Activated CD8-positive, alpha-beta memory T cell treated with anti-CD3 and anti-CD28 coated beads, Interleukin-2, amount 10 ng/mL, durations not matched to agents 7 days and 5 days (primary cell): ENCODE measurements at regions not wholly inside any gene's neighbourhood (a gene's known extent, or its start where the extent isn't known, plus 50 kb on each side); places are given as distances from the start of the nearest gene placed in this dataset.
"Not testable (repeated sequence)": the region's sequence is repeated elsewhere in the genome, so short reads cannot be mapped to it uniquely, and the experiment has no call there.

ENCODE experiments used
- ATAC-seq: fragments of 150-1000 bp; cut with Tn5 transposase; one replicate; pipeline ENCODE4 v1.10.0; 2021; ENCODE audit warnings: moderate library complexity
- CTCF ChIA-PET: fragments of 350-600 bp; sonication (Branson Sonifier 250); formaldehyde crosslinking; loops from one replicate; lab custom pipeline; 2021; ENCODE audit warnings: antibody characterized with exemption; lab: Charles Lee
- DNase-seq: peaks from one replicate; pipeline ENCODE4 v3.0.0-alpha.2; 2020
- H3K27ac Mint-ChIP-seq: one replicate; pipeline ENCODE4 v1.8.0; 2021; ENCODE audit warnings: mild to moderate bottlenecking, mixed read lengths
- H3K27me3 Mint-ChIP-seq: one replicate; pipeline ENCODE4 v1.8.0; 2021; ENCODE audit warnings: mixed read lengths
- H3K36me3 Mint-ChIP-seq: one replicate; pipeline ENCODE4 v1.8.0; 2021; ENCODE audit warnings: mild to moderate bottlenecking, mixed read lengths
- H3K4me1 Mint-ChIP-seq: one replicate; pipeline ENCODE4 v1.8.0; 2021; ENCODE audit warnings: mixed read lengths
- H3K4me3 Mint-ChIP-seq: one replicate; pipeline ENCODE4 v1.8.0; 2021; ENCODE audit warnings: mild to moderate bottlenecking, moderate library complexity, mixed read lengths
- H3K9me3 Mint-ChIP-seq: one replicate; pipeline ENCODE4 v1.8.0; 2022; ENCODE audit warnings: low read depth, mixed read lengths

DNA sequence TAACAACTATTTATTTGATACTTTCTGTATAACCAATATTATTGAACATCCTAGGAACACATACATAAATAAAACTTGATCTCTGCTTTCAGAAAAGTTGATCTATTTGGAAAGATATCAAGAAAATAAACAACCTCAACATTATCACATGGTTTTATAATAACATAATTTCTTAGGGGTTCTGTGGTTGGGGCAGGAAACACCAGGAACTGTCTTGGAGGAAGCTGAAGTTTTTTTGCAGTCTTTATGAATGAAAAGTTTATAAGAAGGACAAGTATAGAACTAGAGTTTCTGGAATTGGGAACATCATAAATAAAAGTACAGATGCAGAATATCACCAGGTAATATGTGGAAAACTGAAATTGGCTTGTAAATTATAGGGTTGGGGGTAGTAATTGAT, 296.1 kb downstream of the TAF11L14 start:
- ATAC-seq (no peak), DNase-seq (no peak)
- CTCF ChIA-PET = no interaction called here
- Mint-ChIP-seq H3K9me3 (peaks cover 21% of the 10 kb centered on the region), H3K4me1 (no peaks in the 10 kb centered on the region), H3K27me3 (no peaks in the 10 kb centered on the region), H3K27ac (no peak overlapping the region), H3K4me3 (no peak overlapping the region), H3K36me3 (no peaks in the 10 kb centered on the region)

DNA sequence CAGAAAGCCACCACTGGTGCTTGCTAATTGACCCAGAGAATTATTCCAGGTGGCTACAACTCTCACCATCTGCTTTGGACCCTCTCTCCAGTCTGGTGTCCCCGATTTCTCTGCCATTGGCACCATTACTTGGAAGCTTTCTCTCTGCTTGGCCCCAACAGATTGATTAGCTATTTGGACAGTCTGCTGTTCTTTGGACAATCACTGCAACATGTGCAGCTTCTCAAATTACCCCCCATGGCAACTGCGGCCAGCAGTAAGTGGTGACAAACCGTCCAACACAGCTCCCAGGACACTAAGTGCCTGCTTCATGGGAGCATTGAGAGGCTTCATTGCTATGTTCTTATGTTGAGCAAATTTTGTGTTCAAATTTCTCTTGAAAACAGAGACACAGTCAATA, 309.8 kb downstream of the TAF11L14 start:
- CTCF ChIA-PET = no interaction called here

GRCh38 chr5:17947029-17947428, 312.8 kb downstream of the TAF11L14 start:
- CTCF ChIA-PET = no interaction called here
- H3K27ac Mint-ChIP-seq = no peak overlapping the region
- ATAC-seq (no peak), DNase-seq (no peak)
- H3K4me1 Mint-ChIP-seq = no peaks in the 10 kb centered on the region
- H3K36me3 Mint-ChIP-seq = no peaks in the 10 kb centered on the region
- H3K4me3 Mint-ChIP-seq = no peak overlapping the region
- H3K9me3 Mint-ChIP-seq = peaks cover 26% of the 10 kb centered on the region
- H3K27me3 Mint-ChIP-seq = no peaks in the 10 kb centered on the region

More for the DNA sequence above, 309.8 kb downstream of the TAF11L14 start:
- ATAC-seq (no peak), DNase-seq (no peak)
- no peak overlapping the region for H3K27ac Mint-ChIP-seq
- H3K4me3 Mint-ChIP-seq = no peak overlapping the region
- no peaks in the 10 kb centered on the region for H3K4me1 Mint-ChIP-seq
- no peaks in the 10 kb centered on the region for H3K27me3 Mint-ChIP-seq
- no peaks in the 10 kb centered on the region for H3K36me3 Mint-ChIP-seq
- H3K9me3 Mint-ChIP-seq = peaks cover 27% of the 10 kb centered on the region

DNA sequence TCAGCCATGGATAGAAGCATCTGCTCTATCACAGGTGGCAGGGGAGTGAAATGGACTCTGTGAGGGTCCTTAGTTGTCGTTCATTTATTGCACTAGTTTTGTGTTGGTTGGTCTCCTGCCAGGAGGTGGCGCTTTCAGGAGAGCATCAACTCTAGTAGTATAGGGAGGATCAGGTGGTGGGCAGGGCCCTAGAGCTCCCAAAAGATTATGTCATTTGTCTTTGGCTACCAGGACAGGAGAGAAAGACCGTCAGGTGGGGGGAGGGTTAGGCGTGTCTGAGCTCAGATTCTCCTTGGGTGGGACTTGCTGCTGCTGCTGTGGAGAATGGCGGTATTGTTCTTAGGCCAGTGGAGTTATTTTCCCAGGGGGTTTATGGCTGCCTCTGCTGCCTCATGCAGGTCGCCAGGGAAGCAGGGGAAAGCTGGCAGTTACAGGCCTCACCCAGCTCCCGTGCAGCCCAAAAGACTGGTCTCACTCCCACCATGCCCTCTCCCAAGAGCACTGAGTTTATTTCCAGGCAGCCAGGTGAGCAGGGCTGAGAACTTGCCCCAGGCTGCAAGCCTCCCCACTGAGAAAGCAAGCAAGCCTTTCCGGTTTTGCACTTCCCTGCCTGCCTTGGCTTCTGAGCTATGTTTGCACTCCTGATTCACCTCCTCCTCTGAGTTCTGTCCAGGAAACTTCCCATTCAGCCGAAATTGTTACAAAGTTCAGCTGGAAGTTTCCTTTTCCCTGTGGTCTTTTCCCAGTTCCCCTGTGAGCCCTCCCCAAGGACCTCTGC, 317.3 kb downstream of the TAF11L14 start:
- no peak for ATAC-seq
- CTCF ChIA-PET = no interaction called here
- H3K9me3 Mint-ChIP-seq = peaks cover 20% of the 10 kb centered on the region
- no peak overlapping the region for H3K4me3 Mint-ChIP-seq
- no peak overlapping the region for H3K27ac Mint-ChIP-seq
- H3K27me3 Mint-ChIP-seq = no peaks in the 10 kb centered on the region
- no peaks in the 10 kb centered on the region for H3K4me1 Mint-ChIP-seq
- H3K36me3 Mint-ChIP-seq = no peaks in the 10 kb centered on the region
- DNase-seq = no peak

GRCh38 chr5:17952231-17952630, 318.0 kb downstream of the TAF11L14 start:
- Mint-ChIP-seq H3K4me3 (no peak overlapping the region), H3K9me3 (peaks cover 20% of the 10 kb centered on the region), H3K4me1 (no peaks in the 10 kb centered on the region), H3K36me3 (no peaks in the 10 kb centered on the region), H3K27ac (no peak overlapping the region), H3K27me3 (no peaks in the 10 kb centered on the region)
- ATAC-seq = no peak
- no peak for DNase-seq
- CTCF ChIA-PET = no interaction called here

GRCh38 chr5:17964067-17964466, 329.8 kb downstream of the TAF11L14 start:
- no peak overlapping the region for H3K27ac Mint-ChIP-seq

GRCh38 chr5:17966640-17967402, 332.6 kb downstream of the TAF11L14 start:
- H3K4me3 Mint-ChIP-seq = no peak overlapping the region
- H3K9me3 Mint-ChIP-seq = peaks cover 14% of the 10 kb centered on the region
- H3K4me1 Mint-ChIP-seq = no peaks in the 10 kb centered on the region
- no peak for ATAC-seq
- CTCF ChIA-PET = interaction anchor here (0.7 kb wide), 1 partner anchor 13 kb away, joined by 3 read pairs; no protein-coding TSS in a partner anchor
- H3K36me3 Mint-ChIP-seq = no peaks in the 10 kb centered on the region
- H3K27ac Mint-ChIP-seq = no peak overlapping the region
- DNase-seq = no peak
- H3K27me3 Mint-ChIP-seq = no peaks in the 10 kb centered on the region

More at GRCh38 chr5:17964067-17964466, 329.8 kb downstream of the TAF11L14 start:
- no peak for DNase-seq
- peaks cover 17% of the 10 kb centered on the region for H3K9me3 Mint-ChIP-seq
- no peaks in the 10 kb centered on the region for H3K27me3 Mint-ChIP-seq
- CTCF ChIA-PET = no interaction called here
- ATAC-seq = no peak
- no peak overlapping the region for H3K4me3 Mint-ChIP-seq
- no peaks in the 10 kb centered on the region for H3K4me1 Mint-ChIP-seq
- no peaks in the 10 kb centered on the region for H3K36me3 Mint-ChIP-seq

DNA sequence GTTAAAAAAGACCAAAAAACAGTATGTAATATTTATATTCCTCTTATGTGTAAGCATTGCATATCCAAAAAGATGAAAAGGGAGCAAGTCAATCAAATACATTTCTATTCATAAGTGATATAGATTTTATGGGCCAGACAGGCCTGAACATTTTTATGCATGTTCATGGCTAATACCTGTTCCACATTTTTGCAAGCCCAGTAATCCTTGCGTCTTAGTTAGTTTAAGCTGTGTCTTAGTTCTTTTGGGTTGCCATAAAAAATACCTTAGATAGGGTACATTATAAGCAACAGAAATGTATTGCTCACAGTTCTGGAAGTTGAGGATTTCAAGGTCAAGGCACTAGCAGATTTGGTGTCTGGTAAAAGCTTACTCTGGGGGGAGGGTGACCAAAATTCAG, 342.1 kb downstream of the TAF11L14 start:
- no peaks in the 10 kb centered on the region for H3K27me3 Mint-ChIP-seq
- DNase-seq (no peak), ATAC-seq (no peak)
- H3K9me3 Mint-ChIP-seq = no peaks in the 10 kb centered on the region
- CTCF ChIA-PET = no interaction called here
- no peak overlapping the region for H3K4me3 Mint-ChIP-seq
- no peaks in the 10 kb centered on the region for H3K36me3 Mint-ChIP-seq
- H3K27ac Mint-ChIP-seq = no peak overlapping the region
- no peaks in the 10 kb centered on the region for H3K4me1 Mint-ChIP-seq

- no peaks in the 10 kb centered on the region for H3K36me3 Mint-ChIP-seq
- ATAC-seq = no peak
- H3K9me3 Mint-ChIP-seq = peaks cover 2% of the 10 kb centered on the region
- no peaks in the 10 kb centered on the region for H3K27me3 Mint-ChIP-seq
- no peak for DNase-seq
- H3K4me1 Mint-ChIP-seq = no peaks in the 10 kb centered on the region
- no peak overlapping the region for H3K4me3 Mint-ChIP-seq
- H3K27ac Mint-ChIP-seq = no peak overlapping the region
- CTCF ChIA-PET = no interaction called here
Observed at GRCh38 chr5:17978954-17979353, 344.7 kb downstream of the TAF11L14 start.

DNA sequence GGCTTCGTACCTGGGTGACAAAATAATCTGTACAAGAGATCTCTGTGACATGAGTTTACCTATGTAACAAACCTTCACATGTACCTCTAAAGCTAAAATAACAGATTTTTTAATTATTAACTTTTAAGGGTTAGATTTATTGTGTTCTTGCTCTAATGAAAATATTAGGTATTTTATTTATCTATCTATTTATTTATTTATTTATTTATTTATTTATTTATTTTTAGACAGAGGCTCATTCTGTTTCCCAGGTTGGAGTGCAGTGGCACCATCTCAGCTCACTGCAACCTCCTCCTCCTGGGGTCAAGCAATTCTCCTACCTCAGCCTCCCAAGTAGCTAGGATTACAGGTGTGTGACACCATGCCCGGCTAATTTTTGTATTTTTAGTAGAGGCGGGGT, 348.4 kb downstream of the TAF11L14 start:
- H3K27me3 Mint-ChIP-seq, ATAC-seq, H3K4me3 Mint-ChIP-seq, H3K9me3 Mint-ChIP-seq, H3K4me1 Mint-ChIP-seq, H3K36me3 Mint-ChIP-seq, H3K27ac Mint-ChIP-seq, CTCF ChIA-PET, DNase-seq: not testable (repeated sequence)

DNA sequence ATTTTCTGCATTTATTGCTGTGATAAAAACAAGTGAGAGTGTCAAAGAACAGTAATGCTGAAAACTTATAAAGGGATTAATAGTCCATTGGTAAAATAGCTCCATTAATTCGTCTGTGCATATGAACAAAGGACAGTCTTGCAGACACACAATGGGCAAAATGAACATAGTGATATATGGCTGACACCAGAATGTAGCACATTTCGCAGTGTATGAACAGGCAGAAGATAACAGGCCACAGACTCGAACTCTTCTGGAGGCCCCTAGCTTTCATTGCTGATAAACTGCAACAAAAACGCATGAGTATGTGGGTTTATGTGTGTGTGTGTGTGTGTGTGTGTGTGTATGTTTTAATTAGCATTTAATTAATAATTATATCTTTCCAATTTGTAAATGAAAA, 354.8 kb downstream of the TAF11L14 start:
- DNase-seq = no peak
- H3K27ac Mint-ChIP-seq = no peak overlapping the region
- H3K4me3 Mint-ChIP-seq = no peak overlapping the region
- no peaks in the 10 kb centered on the region for H3K36me3 Mint-ChIP-seq
- no peaks in the 10 kb centered on the region for H3K4me1 Mint-ChIP-seq
- ATAC-seq = no peak
- peaks cover 1% of the 10 kb centered on the region for H3K9me3 Mint-ChIP-seq
- CTCF ChIA-PET = no interaction called here
- no peaks in the 10 kb centered on the region for H3K27me3 Mint-ChIP-seq

GRCh38 chr5:17989567-17990563, 355.6 kb downstream of the TAF11L14 start:
- ATAC-seq (no peak), DNase-seq (no peak)
- H3K27me3 Mint-ChIP-seq = no peaks in the 10 kb centered on the region
- H3K36me3 Mint-ChIP-seq = no peaks in the 10 kb centered on the region
- H3K4me1 Mint-ChIP-seq = no peaks in the 10 kb centered on the region
- H3K9me3 Mint-ChIP-seq = peaks cover 1% of the 10 kb centered on the region
- no peak overlapping the region for H3K27ac Mint-ChIP-seq
- CTCF ChIA-PET = no interaction called here
- H3K4me3 Mint-ChIP-seq = no peak overlapping the region

GRCh38 chr5:17991775-17992174, 357.5 kb downstream of the TAF11L14 start:
- H3K27ac Mint-ChIP-seq = no peak overlapping the region
- H3K36me3 Mint-ChIP-seq = no peaks in the 10 kb centered on the region
- no peak overlapping the region for H3K4me3 Mint-ChIP-seq
- H3K9me3 Mint-ChIP-seq = peaks cover 1% of the 10 kb centered on the region
- DNase-seq = no peak
- H3K27me3 Mint-ChIP-seq = no peaks in the 10 kb centered on the region
- CTCF ChIA-PET = no interaction called here
- no peaks in the 10 kb centered on the region for H3K4me1 Mint-ChIP-seq
- ATAC-seq = no peak
